ENCODE measurements at regions not wholly inside any gene's neighbourhood (a gene's known extent, or its start where the extent isn't known, plus 50 kb on each side); places are given as distances from the start of the nearest gene placed in this dataset.

DNA sequence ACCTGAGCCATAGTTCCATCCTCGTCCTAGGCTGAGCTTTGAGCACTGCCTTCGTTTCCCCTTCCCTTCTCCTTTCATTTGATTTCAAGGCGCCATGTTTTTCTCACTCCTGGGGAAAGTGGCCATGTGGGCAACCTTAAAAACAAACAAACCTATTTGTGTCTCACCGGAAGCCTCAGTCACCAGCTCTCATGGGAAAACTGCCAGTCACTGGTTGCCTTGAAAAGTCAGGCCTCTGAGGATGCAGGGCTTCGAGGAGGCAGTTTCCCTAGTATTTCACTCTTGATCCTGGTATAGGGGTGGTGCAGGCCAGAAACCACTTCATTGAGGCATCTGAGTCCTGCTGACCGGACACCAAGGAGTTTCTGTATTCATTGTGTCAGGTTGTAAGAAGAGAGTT lies 59.2 kb upstream of the TRIB2 start:
- TF ChIP-seq, protein P1, sequence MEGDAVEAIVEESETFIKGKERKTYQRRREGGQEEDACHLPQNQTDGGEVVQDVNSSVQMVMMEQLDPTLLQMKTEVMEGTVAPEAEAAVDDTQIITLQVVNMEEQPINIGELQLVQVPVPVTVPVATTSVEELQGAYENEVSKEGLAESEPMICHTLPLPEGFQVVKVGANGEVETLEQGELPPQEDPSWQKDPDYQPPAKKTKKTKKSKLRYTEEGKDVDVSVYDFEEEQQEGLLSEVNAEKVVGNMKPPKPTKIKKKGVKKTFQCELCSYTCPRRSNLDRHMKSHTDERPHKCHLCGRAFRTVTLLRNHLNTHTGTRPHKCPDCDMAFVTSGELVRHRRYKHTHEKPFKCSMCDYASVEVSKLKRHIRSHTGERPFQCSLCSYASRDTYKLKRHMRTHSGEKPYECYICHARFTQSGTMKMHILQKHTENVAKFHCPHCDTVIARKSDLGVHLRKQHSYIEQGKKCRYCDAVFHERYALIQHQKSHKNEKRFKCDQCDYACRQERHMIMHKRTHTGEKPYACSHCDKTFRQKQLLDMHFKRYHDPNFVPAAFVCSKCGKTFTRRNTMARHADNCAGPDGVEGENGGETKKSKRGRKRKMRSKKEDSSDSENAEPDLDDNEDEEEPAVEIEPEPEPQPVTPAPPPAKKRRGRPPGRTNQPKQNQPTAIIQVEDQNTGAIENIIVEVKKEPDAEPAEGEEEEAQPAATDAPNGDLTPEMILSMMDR (IDR thresholded peaks at IDR 0.05): no peak
- H3K27ac Mint-ChIP-seq: no peak overlapping the region
- H3K4me1 Mint-ChIP-seq (ENCODE audit: low read depth): no peaks in the 10 kb centered on the region
- no peaks in the 10 kb centered on the region for H3K36me3 Mint-ChIP-seq (ENCODE audit: low read depth)
- H3K27me3 Mint-ChIP-seq (ENCODE audit: insufficient read depth): peaks cover 19% of the 10 kb centered on the region
- no peak overlapping the region for H3K4me3 Mint-ChIP-seq
- no peaks in the 10 kb centered on the region for H3K9me3 Mint-ChIP-seq
- no peak for DNase-seq

DNA sequence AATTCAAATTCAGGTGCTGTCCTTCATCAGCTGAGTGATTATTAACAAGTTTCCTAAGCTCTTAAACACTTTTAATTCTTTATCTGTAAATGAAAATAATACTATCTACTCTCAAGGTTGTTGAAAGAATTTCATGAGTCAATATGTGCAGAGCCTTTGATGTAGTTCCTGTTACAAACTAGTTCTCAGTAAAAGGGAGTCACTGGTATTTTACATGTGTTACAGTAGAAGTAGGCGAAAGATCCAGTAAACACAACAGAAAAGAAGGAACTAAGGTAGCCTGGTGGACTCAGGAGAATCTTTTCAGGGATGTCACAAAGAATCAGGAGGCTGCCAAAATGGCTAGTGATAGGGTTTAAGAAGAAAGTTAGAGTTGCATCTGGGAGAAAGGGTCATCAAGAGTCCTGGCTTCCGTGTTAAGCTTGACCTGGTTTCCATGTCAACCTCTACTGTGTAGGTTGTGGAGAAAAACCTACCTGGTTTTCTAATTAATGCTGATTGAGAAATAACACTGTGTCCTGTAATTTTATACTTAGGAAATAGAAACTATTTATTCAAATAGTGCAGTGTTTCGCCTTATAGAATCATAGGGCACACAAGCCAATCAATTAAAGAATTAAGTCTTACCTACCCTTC lies 58.3 kb upstream of the TRIB2 start:
- Mint-ChIP-seq H3K4me3 (no peak overlapping the region), H3K4me1 (ENCODE audit: low read depth) (no peaks in the 10 kb centered on the region)

GRCh38 chr2:12661489-12661888 lies 55.2 kb upstream of the TRIB2 start:
- Mint-ChIP-seq H3K36me3 (ENCODE audit: low read depth) (peaks cover 6% of the 10 kb centered on the region; the same call in 1 of the 2 replicates), H3K4me1 (ENCODE audit: low read depth) (no peaks in the 10 kb centered on the region), H3K9me3 (peaks cover 7% of the 10 kb centered on the region), H3K4me3 (no peak overlapping the region), H3K27me3 (ENCODE audit: insufficient read depth) (peaks cover 26% of the 10 kb centered on the region), H3K27ac (no peak overlapping the region)
- no peak for DNase-seq
- TF ChIP-seq, protein P1 (IDR thresholded peaks at IDR 0.05): no peak

More for the DNA sequence above, 58.3 kb upstream of the TRIB2 start:
- TF ChIP-seq, protein P1 (IDR thresholded peaks at IDR 0.05): no peak
- no peak overlapping the region for H3K27ac Mint-ChIP-seq
- H3K36me3 Mint-ChIP-seq (ENCODE audit: low read depth): no peaks in the 10 kb centered on the region
- no peak for DNase-seq
- H3K27me3 Mint-ChIP-seq (ENCODE audit: insufficient read depth): peaks cover 20% of the 10 kb centered on the region
- H3K9me3 Mint-ChIP-seq: no peaks in the 10 kb centered on the region

GRCh38 chr2:12663306-12664037 lies 53.3 kb upstream of the TRIB2 start:
- no peak overlapping the region for H3K4me3 Mint-ChIP-seq
- no peak for DNase-seq
- TF ChIP-seq, protein P1 (IDR thresholded peaks at IDR 0.05): no peak
- no peak overlapping the region for H3K27ac Mint-ChIP-seq
- peaks cover 7% of the 10 kb centered on the region for H3K36me3 Mint-ChIP-seq (ENCODE audit: low read depth)
- peaks cover 15% of the 10 kb centered on the region for H3K9me3 Mint-ChIP-seq
- no peaks in the 10 kb centered on the region for H3K4me1 Mint-ChIP-seq (ENCODE audit: low read depth)
- peaks cover 20% of the 10 kb centered on the region for H3K27me3 Mint-ChIP-seq (ENCODE audit: insufficient read depth)

DNA sequence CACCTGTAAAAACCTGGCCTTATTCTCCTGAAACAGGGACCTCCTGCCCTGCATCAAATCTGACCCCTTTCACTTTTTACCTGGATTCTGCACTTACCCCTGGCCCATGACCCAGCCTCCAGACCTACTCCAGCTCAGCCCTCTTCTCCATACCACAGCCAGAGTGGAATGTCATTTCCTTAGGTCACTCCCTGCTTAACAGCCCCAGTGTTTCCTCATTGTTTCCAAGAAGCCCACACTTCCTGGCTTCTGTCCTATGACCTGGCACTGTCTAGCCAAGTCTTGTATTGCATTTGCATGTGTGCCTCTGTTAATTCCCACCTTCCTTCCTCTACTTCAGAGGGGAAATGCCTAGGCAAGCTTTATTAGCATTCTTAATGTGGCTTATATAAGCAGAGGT lies 51.4 kb upstream of the TRIB2 start:
- Mint-ChIP-seq H3K9me3 (peaks cover 15% of the 10 kb centered on the region), H3K4me1 (ENCODE audit: low read depth) (no peaks in the 10 kb centered on the region), H3K27ac (no peak overlapping the region), H3K27me3 (ENCODE audit: insufficient read depth) (peaks cover 11% of the 10 kb centered on the region), H3K4me3 (no peak overlapping the region), H3K36me3 (ENCODE audit: low read depth) (peaks cover 7% of the 10 kb centered on the region)
- TF ChIP-seq, protein P1 (IDR thresholded peaks at IDR 0.05): no peak
- no peak for DNase-seq

Data from HFFc6 (cell line).